Right ventricle myocardium superior (tissue), 1 donor: ENCODE measurements at regions not wholly inside any gene's neighbourhood (a gene's known extent, or its start where the extent isn't known, plus 50 kb on each side); places are given as distances from the start of the nearest gene placed in this dataset.

Experiments used
- ATAC-seq: fragments of 200-7000 bp; cut with Tn5 transposase; one replicate; pipeline ENCODE4 v1.9.1; 2020; ENCODE audit warnings: mild to moderate bottlenecking; ENCODE audit not compliant: poor library complexity
- DNase-seq: peaks from one replicate; pipeline ENCODE4 v3.0.0-alpha.2; 2020
- intact Hi-C: fragments of 100-400 bp; cut with DNase I; formaldehyde crosslinking; loops from one replicate; pipeline ENCODE4 v1.11.2; 2022
- donor health status: DM: no; HTN: yes; CAD: no; lungs with severe emphysema.

DNA sequence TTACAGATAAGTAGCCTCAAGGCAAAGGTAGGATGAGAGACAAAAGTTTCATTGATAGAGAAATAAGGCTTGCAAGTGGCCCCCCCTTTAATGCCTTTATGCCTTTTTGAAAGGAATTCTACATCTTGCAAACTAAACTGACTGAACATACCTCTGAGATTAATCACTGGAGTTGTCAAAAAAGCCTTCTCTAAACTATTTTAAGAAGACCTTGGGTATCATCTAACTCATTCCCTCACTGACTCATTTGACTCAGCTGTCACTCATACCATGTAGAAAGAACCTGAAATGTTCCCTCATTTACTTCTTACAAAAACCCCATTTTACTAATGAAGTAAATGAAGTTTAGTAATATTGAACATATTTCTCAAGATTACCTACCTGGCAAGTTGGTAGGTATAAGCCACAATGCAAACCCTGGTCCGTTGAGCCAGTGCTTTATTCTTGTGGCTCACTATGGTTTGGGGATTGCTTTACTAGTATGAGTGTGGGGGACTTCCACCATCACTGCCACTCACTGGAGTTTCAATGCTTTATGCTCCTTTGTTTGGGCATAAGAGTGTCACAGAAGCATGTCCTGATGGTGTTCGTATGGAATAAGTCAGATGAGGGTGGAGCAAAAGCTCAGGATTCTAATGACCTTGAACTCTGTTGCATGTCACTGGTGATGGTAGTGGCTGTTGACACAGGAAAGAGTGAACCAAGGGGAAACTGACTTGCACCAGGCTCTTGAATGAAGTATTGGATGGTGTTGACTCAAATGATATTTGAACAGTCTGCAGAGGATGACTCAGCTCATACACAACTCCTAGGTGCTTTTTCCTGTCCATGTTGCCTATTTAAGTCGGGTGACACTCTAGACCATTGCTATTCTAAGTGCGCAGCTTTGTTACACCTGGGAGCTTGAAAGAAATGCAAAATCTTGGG lies 305.5 kb upstream of the EMCN start:
- DNase-seq (no peak), ATAC-seq (no peak)
- intact Hi-C loops = no loop called here

DNA sequence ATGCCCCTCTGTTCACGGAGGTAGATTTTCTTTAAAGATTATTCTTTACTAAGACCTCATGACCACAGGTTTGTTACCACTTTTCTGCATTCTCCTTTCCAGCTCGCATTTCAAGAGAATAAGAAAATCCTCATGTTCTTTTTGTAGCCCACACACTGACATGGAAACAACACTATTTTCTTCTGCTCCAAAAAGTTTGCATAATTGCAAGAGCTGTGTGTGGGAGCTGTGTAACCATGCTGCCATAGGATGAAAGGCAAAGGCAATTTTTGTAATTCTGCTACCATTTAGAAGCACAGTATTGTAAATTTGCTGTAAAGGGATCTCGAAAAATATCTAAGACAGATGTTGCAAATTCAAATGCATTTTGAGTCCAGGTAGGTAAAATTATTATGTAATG lies 302.4 kb upstream of the EMCN start:
- ATAC-seq = no peak
- DNase-seq = no peak
- intact Hi-C loops = no loop called here

DNA sequence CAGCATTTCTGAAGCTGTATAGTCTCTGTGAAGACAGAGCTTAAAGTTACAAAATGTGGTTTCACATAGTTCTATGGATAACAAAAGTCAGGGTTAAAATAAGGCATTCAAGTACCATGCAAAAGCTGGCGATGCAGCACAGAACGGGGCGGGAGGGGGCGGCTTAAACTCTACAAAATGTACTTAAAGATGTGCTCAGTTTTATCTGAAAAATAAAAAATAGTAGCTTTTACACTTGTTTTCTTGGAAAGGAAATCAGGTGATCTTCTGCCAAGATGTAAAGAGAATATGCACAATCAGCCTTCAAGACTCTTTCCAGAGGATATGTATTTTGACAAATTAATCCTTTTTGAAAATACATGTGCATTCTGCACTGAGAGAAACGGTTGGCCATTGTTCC lies 301.7 kb upstream of the EMCN start:
- no peak for ATAC-seq

DNA sequence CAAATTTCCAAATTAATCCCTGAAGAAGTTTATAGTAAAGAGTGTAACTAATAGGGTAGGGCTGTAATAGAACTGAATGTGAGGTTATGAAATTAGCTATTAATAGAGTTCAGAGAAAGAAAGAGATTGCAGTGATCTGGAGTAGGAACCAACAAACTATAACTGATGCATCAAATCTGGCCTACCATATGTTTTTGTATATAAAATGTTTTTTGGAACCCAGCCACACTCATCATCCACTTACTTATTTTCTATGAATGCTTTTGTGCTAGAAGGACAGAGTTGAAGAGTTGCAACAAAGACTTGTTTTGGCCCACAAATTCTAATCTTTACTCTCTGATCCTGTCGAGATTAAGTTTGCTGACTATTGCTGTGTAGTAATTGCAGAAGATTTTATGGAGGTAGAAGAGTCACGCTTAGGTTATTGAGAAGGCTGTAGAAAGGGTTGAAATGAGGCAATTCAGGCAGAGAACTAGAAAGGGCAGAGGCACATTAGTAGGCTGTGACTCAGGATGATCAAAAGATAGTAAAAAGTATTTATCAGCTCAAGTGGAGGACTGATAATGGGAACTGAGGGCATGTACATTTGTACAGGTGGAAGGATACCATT lies 298.7 kb upstream of the EMCN start:
- intact Hi-C loops = no loop called here
- ATAC-seq (no peak), DNase-seq (no peak)

More for the DNA sequence above, 301.7 kb upstream of the EMCN start:
- intact Hi-C loops = no loop called here
- DNase-seq = no peak

DNA sequence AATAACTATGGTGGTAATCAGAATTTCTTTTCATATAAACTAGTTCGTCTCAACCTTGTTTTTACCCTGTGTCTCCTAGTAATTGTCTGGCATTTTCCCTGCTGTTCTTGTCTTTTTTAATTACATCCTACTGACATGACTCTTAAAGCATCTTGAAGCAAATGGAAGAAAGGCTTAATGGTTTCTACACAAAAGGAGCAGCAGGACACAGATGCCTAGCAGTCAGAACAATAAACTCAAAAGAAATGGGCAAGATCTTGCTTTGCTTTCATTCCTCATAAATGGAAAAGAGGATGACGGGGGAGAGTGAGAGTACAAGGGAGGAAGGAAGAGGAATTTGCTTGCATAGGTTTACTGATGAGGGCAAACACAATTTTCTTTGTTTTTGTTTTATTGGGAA lies 293.2 kb upstream of the EMCN start:
- ATAC-seq (no peak), DNase-seq (no peak)
- intact Hi-C loops = no loop called here

DNA sequence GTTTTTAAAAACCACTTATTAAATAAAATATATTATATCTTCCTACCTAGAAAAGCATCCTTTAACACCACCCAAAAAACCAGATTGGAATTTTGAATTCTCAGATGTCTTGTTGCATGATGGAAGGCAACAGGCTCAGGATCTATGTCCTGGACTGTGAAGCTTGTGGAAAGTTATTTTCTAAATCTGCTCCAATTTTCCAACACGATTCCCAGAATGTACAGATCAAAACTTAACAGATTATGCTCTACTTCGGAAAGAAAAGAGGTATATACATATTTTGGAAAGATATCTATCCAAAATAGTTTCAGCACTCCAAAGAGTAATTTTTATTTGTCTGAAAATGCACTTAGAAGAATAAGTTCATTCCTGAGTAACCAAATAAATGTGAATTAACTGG lies 291.7 kb upstream of the EMCN start:
- DNase-seq = no peak
- ATAC-seq = no peak
- intact Hi-C loops = no loop called here

DNA sequence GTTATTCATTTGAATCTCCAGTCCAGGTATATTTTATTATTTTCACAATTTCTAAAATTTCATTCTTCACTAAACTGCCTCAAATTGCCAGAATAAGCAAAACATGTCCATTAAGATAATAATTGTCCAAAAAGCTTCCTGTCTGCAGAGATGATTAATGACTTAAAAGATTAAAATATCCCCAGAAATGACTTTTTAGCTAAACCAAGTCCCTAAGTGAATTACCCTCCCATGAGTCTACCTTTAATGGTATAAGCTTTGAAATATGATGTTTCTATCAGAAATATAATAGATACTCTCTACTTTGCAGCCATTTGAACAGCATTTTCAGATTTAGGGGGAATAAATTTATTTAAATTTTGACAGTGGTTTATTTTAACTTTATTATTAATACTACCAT lies 289.2 kb upstream of the EMCN start:
- intact Hi-C loops = no loop called here
- no peak for ATAC-seq
- DNase-seq = no peak

DNA sequence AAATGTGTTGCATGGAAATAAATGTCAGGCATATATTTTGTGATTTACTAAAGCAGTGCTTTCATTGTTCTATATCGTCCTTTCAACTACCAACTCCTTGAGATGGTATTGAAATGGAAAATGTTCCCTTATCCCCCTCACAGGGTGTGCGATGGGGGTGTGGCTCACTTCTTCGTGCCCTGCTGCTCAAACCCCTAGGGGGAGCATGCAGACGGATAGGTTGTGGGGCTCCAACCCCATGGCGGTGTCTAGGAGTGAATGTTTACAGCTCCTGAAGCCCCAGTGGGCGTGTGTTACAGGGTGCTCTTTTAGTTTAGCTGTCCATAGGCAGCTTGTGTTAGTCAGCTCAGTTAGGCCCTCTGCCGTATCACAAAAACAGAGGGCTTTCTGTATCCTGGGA lies 287.7 kb upstream of the EMCN start:
- ATAC-seq (no peak), DNase-seq (peak; percentile 30)
- intact Hi-C loops = no loop called here

DNA sequence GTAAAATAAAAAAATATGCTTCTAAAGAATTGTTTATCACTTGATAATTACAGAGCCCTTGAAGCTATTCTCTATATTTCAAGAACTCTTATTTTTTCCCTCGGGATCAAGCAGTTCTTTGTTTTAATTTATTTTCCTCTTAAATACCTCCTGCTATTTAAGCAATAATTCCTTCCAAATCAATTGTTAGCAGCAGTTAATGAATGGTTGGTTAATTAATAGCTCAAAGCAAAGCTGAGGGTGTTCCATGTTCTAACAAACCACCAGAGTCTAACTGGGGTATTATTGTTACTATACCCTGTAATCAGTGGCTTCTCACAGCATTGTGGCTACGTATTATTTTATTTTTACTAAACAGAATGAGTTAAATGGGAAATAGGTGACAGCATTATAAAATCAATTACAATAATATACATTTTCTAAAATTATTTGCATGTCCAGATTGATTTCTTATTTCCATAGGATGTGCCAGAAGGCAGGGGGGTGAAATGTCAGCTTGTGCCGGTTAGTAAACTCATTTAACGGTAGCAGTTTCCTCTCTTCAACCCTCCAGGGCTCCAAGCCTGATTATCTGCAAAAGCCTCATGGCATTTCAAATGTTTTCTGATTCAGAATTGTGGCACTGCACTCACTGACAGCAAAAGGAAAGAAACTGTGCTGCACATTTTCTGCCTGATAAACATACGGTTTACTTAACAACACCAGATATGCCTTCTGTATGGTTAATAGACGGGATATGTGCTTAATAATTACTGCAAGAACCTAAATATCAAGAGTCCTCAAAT lies 286.9 kb upstream of the EMCN start:
- DNase-seq (no peak), ATAC-seq (no peak)
- intact Hi-C loops = no loop called here

DNA sequence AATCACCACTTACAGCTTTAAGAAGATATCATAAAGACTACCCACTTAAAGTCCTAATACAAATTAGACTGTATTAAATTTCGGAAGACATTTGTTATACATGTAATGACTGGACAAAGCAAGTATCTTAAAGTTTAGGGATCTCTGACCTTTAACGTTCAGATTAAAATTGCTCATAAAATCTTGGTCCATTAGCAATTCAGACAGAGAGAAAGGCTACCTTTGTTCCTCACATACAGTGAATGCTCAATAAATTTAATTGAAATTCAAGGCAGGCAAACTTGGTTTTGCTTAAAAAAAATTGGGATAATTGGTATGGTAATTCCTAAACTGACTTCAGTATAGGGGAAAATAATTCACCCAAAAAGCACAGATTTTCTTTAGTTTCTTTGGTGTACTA lies 285.9 kb upstream of the EMCN start:
- no peak for DNase-seq
- intact Hi-C loops = no loop called here
- ATAC-seq = no peak

DNA sequence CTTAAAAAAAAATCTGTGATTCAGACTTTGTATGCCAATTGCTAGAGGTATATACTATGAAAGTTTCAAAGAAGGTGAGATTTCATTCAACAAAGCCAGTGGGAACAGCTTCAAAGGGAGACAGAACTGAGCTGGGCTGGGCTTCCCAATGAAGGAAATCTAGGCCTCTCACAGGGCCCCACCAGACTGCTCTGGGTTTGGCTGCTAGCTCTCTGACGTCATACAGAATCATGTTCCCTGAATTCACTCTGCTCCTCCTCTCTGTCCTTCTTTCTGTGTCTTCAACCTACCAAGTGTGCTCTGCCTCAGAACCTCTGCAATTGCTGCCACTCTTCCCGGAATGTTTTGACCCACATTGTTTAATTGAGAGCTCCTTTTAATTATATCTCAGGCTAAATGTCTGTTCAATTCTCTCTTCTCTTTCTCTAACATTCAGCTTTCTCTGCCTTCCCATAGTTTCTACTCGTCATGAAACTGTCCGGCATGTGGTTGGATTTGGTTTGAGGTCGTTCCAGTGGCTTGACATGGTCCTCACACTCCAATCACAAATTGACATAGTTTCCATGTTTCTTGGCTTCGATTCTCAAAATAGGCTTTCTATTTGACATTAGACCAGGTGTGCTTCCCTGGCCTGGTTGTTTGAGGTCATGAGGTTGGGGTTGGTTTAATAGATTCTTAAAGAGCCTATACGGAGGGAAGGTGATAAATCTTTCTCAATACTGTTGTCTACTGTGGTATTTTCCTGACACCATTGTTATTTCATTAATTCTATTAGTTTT lies 282.1 kb upstream of the EMCN start:
- DNase-seq = no peak
- no peak for ATAC-seq
- intact Hi-C loops = no loop called here

DNA sequence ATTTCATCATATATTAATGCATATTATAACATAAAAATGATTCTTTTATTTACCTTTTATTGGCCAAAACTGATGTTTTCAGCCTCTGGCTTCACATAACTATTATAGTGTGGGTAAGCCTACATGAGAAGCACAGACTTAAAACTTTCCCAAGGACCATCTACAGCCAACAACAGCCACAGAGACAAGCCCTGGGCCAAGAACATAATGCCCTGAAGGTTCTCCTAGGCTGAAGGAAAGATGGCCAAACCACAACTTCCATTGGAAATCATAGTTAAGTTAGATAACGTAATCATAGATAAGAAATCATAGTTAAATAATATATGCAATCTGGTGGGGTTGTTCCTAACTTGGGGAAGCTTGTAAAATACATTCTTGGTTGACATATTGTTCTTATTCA lies 280.0 kb upstream of the EMCN start:
- ATAC-seq (no peak), DNase-seq (no peak)
- intact Hi-C loops = no loop called here

DNA sequence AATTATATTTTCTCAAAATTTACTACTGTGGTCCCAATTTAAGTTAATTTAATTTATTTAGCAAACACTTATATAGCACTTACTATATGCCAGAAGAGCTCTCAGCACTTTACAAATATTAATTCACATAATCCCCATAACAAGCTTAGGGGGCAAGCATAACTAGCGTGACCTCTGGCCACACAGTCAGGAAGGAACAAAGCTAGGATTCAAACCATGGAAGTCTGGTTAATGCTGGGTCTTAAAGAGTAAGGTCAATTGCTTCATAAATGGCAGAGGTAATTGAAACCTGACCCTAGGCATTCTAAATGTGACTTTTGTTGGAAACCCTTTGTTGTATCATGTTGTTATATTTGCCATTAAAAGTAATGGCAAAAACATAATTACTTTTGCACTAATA lies 279.5 kb upstream of the EMCN start:
- intact Hi-C loops = no loop called here
- no peak for DNase-seq

DNA sequence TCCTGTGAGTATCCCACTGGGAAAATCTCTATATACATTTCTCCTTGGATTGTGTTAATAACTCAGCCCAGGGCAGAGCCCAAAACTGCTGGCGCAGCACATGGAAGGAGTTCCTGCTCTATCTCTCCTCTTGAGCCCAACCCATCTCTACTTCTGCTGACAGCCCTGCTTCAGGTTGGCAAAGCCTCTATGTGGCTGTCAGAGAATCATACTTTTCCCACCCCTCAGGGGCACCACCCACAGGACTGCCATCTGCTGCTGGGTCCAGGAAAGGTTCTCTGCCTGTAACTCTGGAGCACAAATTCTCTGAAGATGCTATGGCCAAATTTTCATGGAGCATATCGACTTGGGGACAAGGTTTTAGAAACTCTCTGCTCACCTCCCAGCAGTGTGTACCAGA lies 278.5 kb upstream of the EMCN start:
- ATAC-seq (no peak), DNase-seq (no peak)
- intact Hi-C loops = no loop called here

More for the DNA sequence above, 279.5 kb upstream of the EMCN start:
- ATAC-seq = no peak

DNA sequence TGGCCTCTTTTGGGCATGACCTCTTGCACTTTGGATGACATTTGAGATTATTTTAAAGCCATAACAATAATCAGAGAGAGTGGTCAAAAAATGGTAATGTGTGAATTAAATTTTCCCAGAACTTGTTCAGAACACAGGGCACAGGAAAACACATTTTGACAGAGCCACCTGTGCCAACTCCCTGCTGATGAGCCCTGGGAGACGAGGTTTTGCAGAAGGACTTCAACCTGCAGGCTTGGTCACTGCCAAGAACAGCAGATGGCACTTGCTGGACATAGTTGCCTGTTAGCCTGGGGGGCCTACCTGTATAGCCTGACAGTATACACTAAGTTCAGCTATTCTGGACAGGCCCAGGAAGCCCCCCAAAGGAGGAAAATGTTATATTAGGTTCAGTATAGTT lies 277.8 kb upstream of the EMCN start:
- no peak for DNase-seq
- intact Hi-C loops = no loop called here
- no peak for ATAC-seq

DNA sequence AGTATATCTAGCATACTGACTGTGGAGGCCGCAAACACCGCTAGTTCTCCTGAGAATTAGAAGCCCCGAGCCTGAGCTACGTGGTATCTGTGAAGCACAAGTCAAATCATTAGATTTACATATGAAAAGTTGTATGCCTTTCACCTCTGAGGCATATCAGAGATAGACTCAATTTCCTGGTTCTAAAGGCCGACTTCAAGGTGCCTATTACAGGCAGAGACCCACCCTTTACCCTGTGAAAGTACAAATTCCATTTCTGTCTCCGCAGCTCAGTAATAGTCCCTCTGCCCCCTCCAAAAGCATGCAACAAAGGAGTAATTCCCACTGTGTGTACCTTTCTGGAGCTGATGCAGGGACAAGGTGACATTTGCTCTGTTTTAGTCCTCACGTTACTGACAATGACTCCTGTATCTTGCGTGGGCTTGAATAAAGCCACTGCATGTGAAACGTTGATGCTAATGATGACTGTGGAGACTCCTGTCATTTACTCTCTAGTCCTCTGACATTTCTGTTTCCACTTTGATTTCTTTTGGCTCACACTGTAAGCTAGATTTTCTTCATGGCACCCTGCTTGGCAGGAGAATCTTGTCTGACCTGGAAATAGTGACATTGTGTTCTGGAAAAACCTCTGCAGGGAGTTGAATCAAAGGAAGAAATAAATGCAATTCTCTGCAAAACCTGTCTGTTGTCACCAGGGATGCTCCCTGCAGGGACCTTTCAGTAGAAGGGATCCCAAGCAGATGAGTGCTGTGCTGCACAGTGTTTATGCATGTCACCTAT lies 273.2 kb upstream of the EMCN start:
- DNase-seq (no peak), ATAC-seq (no peak)
- intact Hi-C loops = no loop called here

DNA sequence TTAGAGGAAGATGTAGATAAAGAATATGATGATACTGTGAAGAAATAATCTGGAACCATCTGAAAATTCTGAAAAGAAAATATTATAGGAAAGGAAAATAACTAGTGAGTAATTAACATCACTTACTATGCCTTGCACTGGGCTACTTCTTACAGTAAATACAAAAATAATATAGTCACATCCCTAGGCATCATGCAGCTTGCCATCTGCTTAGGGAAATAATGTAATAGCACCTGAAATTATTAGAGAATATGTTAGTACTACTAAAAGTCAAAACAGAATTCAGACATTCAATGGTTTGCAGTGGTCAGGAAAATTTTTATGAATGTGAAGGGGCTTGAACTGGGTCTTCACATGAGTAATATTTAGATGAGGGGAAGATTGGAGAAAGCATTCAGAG lies 272.2 kb upstream of the EMCN start:
- DNase-seq = no peak
- ATAC-seq = no peak
- intact Hi-C loops = no loop called here

DNA sequence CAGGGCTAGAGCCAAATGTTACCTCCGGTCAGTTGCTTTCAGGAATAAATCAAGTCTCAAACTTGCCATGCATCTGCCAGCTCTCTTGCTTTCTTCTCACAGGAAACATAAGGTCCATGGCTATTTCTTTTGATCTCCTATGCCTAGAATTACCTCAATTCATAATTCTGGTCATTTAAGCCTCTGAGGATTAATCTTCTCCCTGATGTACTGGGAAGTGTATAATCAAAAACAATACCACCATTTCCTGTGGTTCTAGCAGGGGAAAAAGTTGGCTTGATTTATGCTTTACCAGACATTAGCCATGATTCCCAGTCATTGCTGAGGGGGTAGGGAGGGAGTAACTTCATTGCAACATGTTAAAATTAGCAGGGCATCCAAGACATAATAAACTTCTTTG lies 268.7 kb upstream of the EMCN start:
- DNase-seq = no peak
- no peak for ATAC-seq
- intact Hi-C loops = no loop called here
